GM23338 (cell line): ENCODE measurements at regions not wholly inside any gene's neighbourhood (a gene's known extent, or its start where the extent isn't known, plus 50 kb on each side); places are given as distances from the start of the nearest gene placed in this dataset.

Source experiments
- ATAC-seq: fragments of 200-7000 bp; cut with Tn5 transposase; 3 replicates; pipeline ENCODE4 v1.9.1; 2020
- DNase-seq: peaks from one replicate; pipeline ENCODE4 v3.0.0-alpha.2; 2015; ENCODE audit warnings: low spot score
- H2AFZ ChIP-seq: fragments of 200-600 bp; sonication (generic); 2 replicates; pipeline ENCODE4 v1.8.0; 2016; ENCODE audit warnings: antibody characterized with exemption, mild to moderate bottlenecking, moderate library complexity
- H3F3A ChIP-seq: fragments of 200-600 bp; sonication (generic); replicated peaks from 2 replicates; pipeline ENCODE4 v1.8.0; 2017; ENCODE audit warnings: antibody characterized with exemption, mixed run types, low read depth
- H3K27ac ChIP-seq: fragments of 200-600 bp; sonication (generic); 2 replicates; pipeline ENCODE4 v1.6.1; 2016; ENCODE audit warnings: low read depth
- H3K27me3 ChIP-seq: fragments of 200-600 bp; sonication (generic); 2 replicates; pipeline ENCODE4 v1.8.0; 2016; ENCODE audit warnings: mild to moderate bottlenecking, mixed run types, moderate library complexity; ENCODE audit not compliant: insufficient read depth
- H3K36me3 ChIP-seq: fragments of 200-600 bp; sonication (generic); 2 replicates; pipeline ENCODE4 v1.8.0; 2016; ENCODE audit warnings: mild to moderate bottlenecking; ENCODE audit not compliant: insufficient read depth
- H3K4me1 ChIP-seq: fragments of 200-600 bp; sonication (generic); 2 replicates; pipeline ENCODE4 v1.8.0; 2016; ENCODE audit warnings: mild to moderate bottlenecking, moderate library complexity; ENCODE audit not compliant: insufficient read depth
- H3K4me2 ChIP-seq: fragments of 200-600 bp; sonication (generic); 2 replicates; pipeline ENCODE4 v1.7.1; 2017; ENCODE audit warnings: mixed run types
- H3K4me3 ChIP-seq: fragments of 200-600 bp; sonication (generic); 2 replicates; pipeline ENCODE4 v1.6.1; 2016; ENCODE audit warnings: mixed run types
- H3K79me2 ChIP-seq: fragments of 200-600 bp; sonication (generic); replicated peaks from 2 replicates; pipeline ENCODE4 v1.8.0; 2017; ENCODE audit warnings: mild to moderate bottlenecking; ENCODE audit not compliant: insufficient read depth
- H3K9me2 ChIP-seq: fragments of 200-600 bp; sonication (generic); 2 replicates; pipeline ENCODE4 v1.8.0; 2017; ENCODE audit not compliant: insufficient read depth
- H4K20me1 ChIP-seq: fragments of 200-600 bp; sonication (generic); replicated peaks from 2 replicates; pipeline ENCODE4 v1.8.0; 2017; ENCODE audit warnings: mild to moderate bottlenecking; ENCODE audit not compliant: insufficient read depth
- H3K27ac Mint-ChIP-seq: 2 replicates; pipeline ENCODE4 v1.8.0; 2020; ENCODE audit warnings: inconsistent platforms, mild to moderate bottlenecking, moderate library complexity, mixed read lengths
- H3K27me3 Mint-ChIP-seq: 3 replicates; pipeline ENCODE4 v1.8.0; 2022; ENCODE audit warnings: low read depth, mild to moderate bottlenecking, moderate library complexity, mixed read lengths, inconsistent platforms; ENCODE audit not compliant: insufficient read depth, poor library complexity
- H3K36me3 Mint-ChIP-seq: 3 replicates; pipeline ENCODE4 v1.8.0; 2021; ENCODE audit warnings: low read depth, mild to moderate bottlenecking, inconsistent platforms, moderate library complexity, mixed read lengths
- H3K4me1 Mint-ChIP-seq: 3 replicates; pipeline ENCODE4 v1.8.0; 2020; ENCODE audit warnings: mild to moderate bottlenecking, inconsistent platforms, mixed read lengths
- H3K4me3 Mint-ChIP-seq: 3 replicates; pipeline ENCODE4 v1.8.0; 2021; ENCODE audit warnings: moderate library complexity, mild to moderate bottlenecking, inconsistent platforms, mixed read lengths
- H3K9me3 Mint-ChIP-seq: 3 replicates; pipeline ENCODE4 v1.8.0; 2020; ENCODE audit warnings: moderate library complexity, mild to moderate bottlenecking, inconsistent platforms, mixed read lengths
- CREB1 ChIP-seq: fragments of 250-450 bp; sonication (Bioruptor Pico); IDR thresholded peaks from 2 replicates; pipeline ENCODE4 v1.5.0; 2020; ENCODE audit warnings: low read depth, mild to moderate bottlenecking, moderate library complexity
- CTCF ChIP-seq, 2 experiments: fragments of 200-600 bp in 1 of 2; sonication (generic) in 1 of 2; conservative IDR thresholded peaks; 2 replicates each; pipeline versions ENCODE4 v1.5.1 to v1.6.1; 2016 to 2017; ENCODE audit warnings: antibody characterized with exemption in 2 of 2, low read depth in 2 of 2, mild to moderate bottlenecking in 2 of 2, moderate library complexity in 1 of 2
- EZH2 ChIP-seq: fragments of 200-600 bp; sonication (generic); IDR thresholded peaks from one replicate; pipeline ENCODE4 v1.8.0; 2017; ENCODE audit warnings: antibody characterized with exemption, mild to moderate bottlenecking, low read depth; ENCODE audit not compliant: unreplicated experiment
- EZH2phosphoT487 ChIP-seq: fragments of 200-600 bp; sonication (generic); IDR thresholded peaks from one replicate; pipeline ENCODE4 v1.8.1; 2018; ENCODE audit warnings: antibody characterized with exemption; ENCODE audit not compliant: unreplicated experiment
- JUNB ChIP-seq: IDR thresholded peaks from one replicate; pipeline ENCODE4 v1.6.1; 2016; ENCODE audit warnings: antibody characterized with exemption; ENCODE audit not compliant: unreplicated experiment
- NANOG ChIP-seq: IDR thresholded peaks from 2 replicates; pipeline ENCODE4 v1.6.1; 2016; ENCODE audit warnings: antibody characterized with exemption, borderline replicate concordance
- POLR2AphosphoS5 ChIP-seq: IDR thresholded peaks from 2 replicates; pipeline ENCODE4 v1.6.1; 2016; ENCODE audit warnings: antibody characterized with exemption, low read depth
- STAT1 ChIP-seq: IDR thresholded peaks from one replicate; pipeline ENCODE4 v1.6.1; 2016; ENCODE audit warnings: antibody characterized with exemption; ENCODE audit not compliant: unreplicated experiment
- ZNF114 ChIP-seq: fragments of 250-450 bp; sonication (Bioruptor Pico); IDR thresholded peaks from 2 replicates; pipeline ENCODE4 v1.5.0; 2020; ENCODE audit warnings: mild to moderate bottlenecking, moderate library complexity
- ZNF331 ChIP-seq: fragments of 250-450 bp; sonication (Bioruptor Pico); IDR thresholded peaks from 2 replicates; pipeline ENCODE4 v1.5.0; 2020; ENCODE audit warnings: low read depth, mild to moderate bottlenecking, moderate library complexity
- TF ChIP-seq, protein P1 (sequence below): fragments of 250-450 bp; sonication (Bioruptor Pico); IDR thresholded peaks from 2 replicates; pipeline ENCODE4 v1.5.0; 2020; ENCODE audit warnings: mild to moderate bottlenecking, moderate library complexity
- TF ChIP-seq, protein P2 (sequence below): IDR thresholded peaks from 2 replicates; pipeline ENCODE4 v1.6.1; 2016; ENCODE audit warnings: antibody characterized with exemption
- TF ChIP-seq, protein P3 (sequence below): IDR thresholded peaks from one replicate; pipeline ENCODE4 v1.6.1; 2018; ENCODE audit warnings: antibody characterized with exemption; ENCODE audit not compliant: unreplicated experiment

DNA sequence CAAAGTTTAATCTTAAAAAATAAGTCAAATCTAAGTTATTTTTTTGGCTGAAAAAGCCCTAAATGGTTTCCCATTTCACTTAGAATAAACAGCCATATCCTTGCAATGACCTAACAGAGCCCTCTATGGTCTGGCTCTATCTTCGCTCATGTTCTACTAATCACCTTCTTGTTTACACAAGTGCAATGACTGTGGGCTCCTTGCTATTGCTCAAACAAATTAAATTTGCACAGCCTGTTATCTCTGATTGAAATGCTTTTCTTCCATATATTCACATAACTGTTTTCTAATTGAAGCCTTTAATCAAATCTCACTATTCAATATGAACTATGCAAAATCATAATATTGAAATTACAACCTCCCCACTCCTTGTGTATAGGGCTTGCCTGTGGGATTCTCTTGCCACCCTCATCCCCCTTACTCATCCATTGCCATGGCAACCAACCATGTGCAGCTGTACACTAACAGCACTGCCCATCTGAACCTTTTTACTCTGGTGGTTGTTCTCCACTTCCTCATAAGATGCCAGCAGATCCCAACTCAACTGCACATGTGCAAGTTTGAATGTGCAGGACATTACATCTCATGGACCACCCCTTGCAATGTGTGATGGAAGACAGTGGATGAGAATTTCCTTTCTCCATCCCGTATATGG, 1083.2 kb downstream of the SOCS6 start:
- no peaks in the 10 kb centered on the region for H3K9me2 ChIP-seq
- Mint-ChIP-seq H3K4me3 (no peak overlapping the region), H3K4me1 (no peaks in the 10 kb centered on the region), H3K9me3 (peaks cover 94% of the 10 kb centered on the region), H3K27ac (no peak overlapping the region), H3K27me3 (peaks cover 4% of the 10 kb centered on the region), H3K36me3 (peaks cover 31% of the 10 kb centered on the region)
- ATAC-seq, result no peak
- H3K27me3 ChIP-seq, result no peaks in the 10 kb centered on the region
- no peaks in the 10 kb centered on the region for H4K20me1 ChIP-seq
- H3K36me3 ChIP-seq, result peaks cover 7% of the 10 kb centered on the region; the same call in 1 of the 2 replicates
- H2AFZ ChIP-seq, result no peak overlapping the region
- TF ChIP-seq CTCF (conservative IDR thresholded peaks at IDR 0.05; ENCODE audit: low read depth in 2 of 2), result no peak
- TF ChIP-seq, protein P1, sequence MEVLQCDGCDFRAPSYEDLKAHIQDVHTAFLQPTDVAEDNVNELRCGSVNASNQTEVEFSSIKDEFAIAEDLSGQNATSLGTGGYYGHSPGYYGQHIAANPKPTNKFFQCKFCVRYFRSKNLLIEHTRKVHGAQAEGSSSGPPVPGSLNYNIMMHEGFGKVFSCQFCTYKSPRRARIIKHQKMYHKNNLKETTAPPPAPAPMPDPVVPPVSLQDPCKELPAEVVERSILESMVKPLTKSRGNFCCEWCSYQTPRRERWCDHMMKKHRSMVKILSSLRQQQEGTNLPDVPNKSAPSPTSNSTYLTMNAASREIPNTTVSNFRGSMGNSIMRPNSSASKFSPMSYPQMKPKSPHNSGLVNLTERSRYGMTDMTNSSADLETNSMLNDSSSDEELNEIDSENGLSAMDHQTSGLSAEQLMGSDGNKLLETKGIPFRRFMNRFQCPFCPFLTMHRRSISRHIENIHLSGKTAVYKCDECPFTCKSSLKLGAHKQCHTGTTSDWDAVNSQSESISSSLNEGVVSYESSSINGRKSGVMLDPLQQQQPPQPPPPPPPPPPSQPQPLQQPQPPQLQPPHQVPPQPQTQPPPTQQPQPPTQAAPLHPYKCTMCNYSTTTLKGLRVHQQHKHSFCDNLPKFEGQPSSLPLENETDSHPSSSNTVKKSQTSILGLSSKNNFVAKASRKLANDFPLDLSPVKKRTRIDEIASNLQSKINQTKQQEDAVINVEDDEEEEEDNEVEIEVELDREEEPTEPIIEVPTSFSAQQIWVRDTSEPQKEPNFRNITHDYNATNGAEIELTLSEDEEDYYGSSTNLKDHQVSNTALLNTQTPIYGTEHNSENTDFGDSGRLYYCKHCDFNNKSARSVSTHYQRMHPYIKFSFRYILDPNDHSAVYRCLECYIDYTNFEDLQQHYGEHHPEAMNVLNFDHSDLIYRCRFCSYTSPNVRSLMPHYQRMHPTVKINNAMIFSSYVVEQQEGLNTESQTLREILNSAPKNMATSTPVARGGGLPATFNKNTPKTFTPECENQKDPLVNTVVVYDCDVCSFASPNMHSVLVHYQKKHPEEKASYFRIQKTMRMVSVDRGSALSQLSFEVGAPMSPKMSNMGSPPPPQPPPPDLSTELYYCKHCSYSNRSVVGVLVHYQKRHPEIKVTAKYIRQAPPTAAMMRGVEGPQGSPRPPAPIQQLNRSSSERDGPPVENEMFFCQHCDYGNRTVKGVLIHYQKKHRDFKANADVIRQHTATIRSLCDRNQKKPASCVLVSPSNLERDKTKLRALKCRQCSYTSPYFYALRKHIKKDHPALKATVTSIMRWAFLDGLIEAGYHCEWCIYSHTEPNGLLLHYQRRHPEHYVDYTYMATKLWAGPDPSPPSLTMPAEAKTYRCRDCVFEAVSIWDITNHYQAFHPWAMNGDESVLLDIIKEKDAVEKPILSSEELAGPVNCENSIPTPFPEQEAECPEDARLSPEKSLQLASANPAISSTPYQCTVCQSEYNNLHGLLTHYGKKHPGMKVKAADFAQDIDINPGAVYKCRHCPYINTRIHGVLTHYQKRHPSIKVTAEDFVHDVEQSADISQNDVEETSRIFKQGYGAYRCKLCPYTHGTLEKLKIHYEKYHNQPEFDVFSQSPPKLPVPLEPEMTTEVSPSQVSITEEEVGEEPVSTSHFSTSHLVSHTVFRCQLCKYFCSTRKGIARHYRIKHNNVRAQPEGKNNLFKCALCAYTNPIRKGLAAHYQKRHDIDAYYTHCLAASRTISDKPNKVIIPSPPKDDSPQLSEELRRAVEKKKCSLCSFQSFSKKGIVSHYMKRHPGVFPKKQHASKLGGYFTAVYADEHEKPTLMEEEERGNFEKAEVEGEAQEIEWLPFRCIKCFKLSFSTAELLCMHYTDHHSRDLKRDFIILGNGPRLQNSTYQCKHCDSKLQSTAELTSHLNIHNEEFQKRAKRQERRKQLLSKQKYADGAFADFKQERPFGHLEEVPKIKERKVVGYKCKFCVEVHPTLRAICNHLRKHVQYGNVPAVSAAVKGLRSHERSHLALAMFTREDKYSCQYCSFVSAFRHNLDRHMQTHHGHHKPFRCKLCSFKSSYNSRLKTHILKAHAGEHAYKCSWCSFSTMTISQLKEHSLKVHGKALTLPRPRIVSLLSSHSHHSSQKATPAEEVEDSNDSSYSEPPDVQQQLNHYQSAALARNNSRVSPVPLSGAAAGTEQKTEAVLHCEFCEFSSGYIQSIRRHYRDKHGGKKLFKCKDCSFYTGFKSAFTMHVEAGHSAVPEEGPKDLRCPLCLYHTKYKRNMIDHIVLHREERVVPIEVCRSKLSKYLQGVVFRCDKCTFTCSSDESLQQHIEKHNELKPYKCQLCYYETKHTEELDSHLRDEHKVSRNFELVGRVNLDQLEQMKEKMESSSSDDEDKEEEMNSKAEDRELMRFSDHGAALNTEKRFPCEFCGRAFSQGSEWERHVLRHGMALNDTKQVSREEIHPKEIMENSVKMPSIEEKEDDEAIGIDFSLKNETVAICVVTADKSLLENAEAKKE (CRISPR knock-in tag), result no peak
- no peak for TF ChIP-seq NANOG
- TF ChIP-seq EZH2, result no peak
- no peak for TF ChIP-seq JUNB
- no peak for TF ChIP-seq POLR2AphosphoS5
- no peak for TF ChIP-seq EZH2phosphoT487
- TF ChIP-seq, protein P2, sequence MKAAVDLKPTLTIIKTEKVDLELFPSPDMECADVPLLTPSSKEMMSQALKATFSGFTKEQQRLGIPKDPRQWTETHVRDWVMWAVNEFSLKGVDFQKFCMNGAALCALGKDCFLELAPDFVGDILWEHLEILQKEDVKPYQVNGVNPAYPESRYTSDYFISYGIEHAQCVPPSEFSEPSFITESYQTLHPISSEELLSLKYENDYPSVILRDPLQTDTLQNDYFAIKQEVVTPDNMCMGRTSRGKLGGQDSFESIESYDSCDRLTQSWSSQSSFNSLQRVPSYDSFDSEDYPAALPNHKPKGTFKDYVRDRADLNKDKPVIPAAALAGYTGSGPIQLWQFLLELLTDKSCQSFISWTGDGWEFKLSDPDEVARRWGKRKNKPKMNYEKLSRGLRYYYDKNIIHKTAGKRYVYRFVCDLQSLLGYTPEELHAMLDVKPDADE, result no peak
- no peak for TF ChIP-seq STAT1
- TF ChIP-seq CREB1, result no peak
- no peak for TF ChIP-seq ZNF114 (CRISPR knock-in tag)
- no peak for TF ChIP-seq ZNF331 (CRISPR knock-in tag)
- TF ChIP-seq, protein P3, sequence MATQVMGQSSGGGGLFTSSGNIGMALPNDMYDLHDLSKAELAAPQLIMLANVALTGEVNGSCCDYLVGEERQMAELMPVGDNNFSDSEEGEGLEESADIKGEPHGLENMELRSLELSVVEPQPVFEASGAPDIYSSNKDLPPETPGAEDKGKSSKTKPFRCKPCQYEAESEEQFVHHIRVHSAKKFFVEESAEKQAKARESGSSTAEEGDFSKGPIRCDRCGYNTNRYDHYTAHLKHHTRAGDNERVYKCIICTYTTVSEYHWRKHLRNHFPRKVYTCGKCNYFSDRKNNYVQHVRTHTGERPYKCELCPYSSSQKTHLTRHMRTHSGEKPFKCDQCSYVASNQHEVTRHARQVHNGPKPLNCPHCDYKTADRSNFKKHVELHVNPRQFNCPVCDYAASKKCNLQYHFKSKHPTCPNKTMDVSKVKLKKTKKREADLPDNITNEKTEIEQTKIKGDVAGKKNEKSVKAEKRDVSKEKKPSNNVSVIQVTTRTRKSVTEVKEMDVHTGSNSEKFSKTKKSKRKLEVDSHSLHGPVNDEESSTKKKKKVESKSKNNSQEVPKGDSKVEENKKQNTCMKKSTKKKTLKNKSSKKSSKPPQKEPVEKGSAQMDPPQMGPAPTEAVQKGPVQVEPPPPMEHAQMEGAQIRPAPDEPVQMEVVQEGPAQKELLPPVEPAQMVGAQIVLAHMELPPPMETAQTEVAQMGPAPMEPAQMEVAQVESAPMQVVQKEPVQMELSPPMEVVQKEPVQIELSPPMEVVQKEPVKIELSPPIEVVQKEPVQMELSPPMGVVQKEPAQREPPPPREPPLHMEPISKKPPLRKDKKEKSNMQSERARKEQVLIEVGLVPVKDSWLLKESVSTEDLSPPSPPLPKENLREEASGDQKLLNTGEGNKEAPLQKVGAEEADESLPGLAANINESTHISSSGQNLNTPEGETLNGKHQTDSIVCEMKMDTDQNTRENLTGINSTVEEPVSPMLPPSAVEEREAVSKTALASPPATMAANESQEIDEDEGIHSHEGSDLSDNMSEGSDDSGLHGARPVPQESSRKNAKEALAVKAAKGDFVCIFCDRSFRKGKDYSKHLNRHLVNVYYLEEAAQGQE, result no peak
- no peaks in the 10 kb centered on the region for H3F3A ChIP-seq
- no peaks in the 10 kb centered on the region for H3K79me2 ChIP-seq
- H3K4me2 ChIP-seq, result no peak overlapping the region
- H3K27ac ChIP-seq, result no peak overlapping the region
- DNase-seq, result no peak
- H3K4me3 ChIP-seq, result no peak overlapping the region
- H3K4me1 ChIP-seq, result no peaks in the 10 kb centered on the region
